CD14-positive monocyte (primary cell): ENCODE measurements at regions not wholly inside any gene's neighbourhood (a gene's known extent, or its start where the extent isn't known, plus 50 kb on each side); places are given as distances from the start of the nearest gene placed in this dataset.

Experiments
- DNase-seq, 3 donors: peaks; one replicate each; pipeline ENCODE4 v3.0.0-alpha.2; 2011 to 2022
- H2AFZ ChIP-seq: 2 replicates; pipeline ENCODE4 v1.6.0; 2012; ENCODE audit warnings: mild to moderate bottlenecking, low read depth, low read length, inconsistent platforms; ENCODE audit not compliant: insufficient read depth, poor library complexity, severe bottlenecking
- H3K27ac ChIP-seq, 2 donors: 1 replicate in 1 of 2; 2 replicates in 1 of 2; pipeline ENCODE4 v1.5.1; 2012 to 2013; ENCODE audit warnings: low read length in 2 of 2, control low read depth in 1 of 2, inconsistent platforms in 1 of 2, low read depth in 1 of 2, mild to moderate bottlenecking in 1 of 2
- H3K27me3 ChIP-seq, 2 donors: one replicate each; pipeline versions ENCODE4 v1.6.0 to v1.6.1; 2011 to 2013; ENCODE audit warnings: low read length in 2 of 2; ENCODE audit not compliant: control insufficient read depth in 2 of 2, insufficient read depth in 2 of 2
- H3K36me3 ChIP-seq, 2 donors: replicated peaks in 1 of 2; 1 replicate in 1 of 2; 2 replicates in 1 of 2; pipeline versions ENCODE4 v1.5.1 to v1.6.1; 2012 to 2013; ENCODE audit warnings: low read length in 2 of 2, control low read depth in 1 of 2, inconsistent platforms in 1 of 2, mild to moderate bottlenecking in 1 of 2; ENCODE audit not compliant: insufficient read depth in 2 of 2, control insufficient read depth in 1 of 2
- H3K4me1 ChIP-seq, 2 donors: 1 replicate in 1 of 2; 2 replicates in 1 of 2; pipeline versions ENCODE4 v1.5.1 to v1.6.1; 2012 to 2013; ENCODE audit warnings: low read length in 2 of 2, control low read depth in 1 of 2, inconsistent platforms in 1 of 2, mild to moderate bottlenecking in 1 of 2, moderate library complexity in 1 of 2; ENCODE audit not compliant: insufficient read depth in 2 of 2, control insufficient read depth in 1 of 2
- H3K4me2 ChIP-seq: replicated peaks from 2 replicates; pipeline ENCODE3; 2012; ENCODE audit warnings: low read length, moderate library complexity, mild to moderate bottlenecking; ENCODE audit not compliant: poor library complexity, severe bottlenecking; ENCODE audit errors: extremely low read depth
- H3K4me3 ChIP-seq, 3 experiments: fragments of 200-600 bp in 1 of 3; sonication (generic) in 1 of 3; replicated peaks in 1 of 3; 1 replicate in 2 of 3; 2 replicates in 1 of 3; pipeline ENCODE4 v1.5.1; 2011 to 2013; ENCODE audit warnings: low read length in 3 of 3, mild to moderate bottlenecking in 3 of 3, control low read depth in 2 of 3, low read depth in 2 of 3, inconsistent platforms in 1 of 3, moderate library complexity in 1 of 3
- H3K79me2 ChIP-seq: 2 replicates; pipeline ENCODE4 v1.6.0; 2012; ENCODE audit warnings: mild to moderate bottlenecking, control low read depth, inconsistent platforms, low read length, moderate library complexity; ENCODE audit not compliant: insufficient read depth
- H3K9ac ChIP-seq: 2 replicates; pipeline ENCODE4 v1.6.0; 2017; ENCODE audit warnings: low read length, mild to moderate bottlenecking; ENCODE audit not compliant: insufficient read depth, poor library complexity, severe bottlenecking
- H3K9me3 ChIP-seq, 2 donors: replicated peaks in 1 of 2; 1 replicate in 1 of 2; 2 replicates in 1 of 2; pipeline versions ENCODE4 v1.5.1 to v1.6.1; 2012 to 2013; ENCODE audit warnings: low read length in 2 of 2, control low read depth in 1 of 2; ENCODE audit not compliant: control insufficient read depth in 1 of 2, insufficient read depth in 1 of 2
- H4K20me1 ChIP-seq: 2 replicates; pipeline ENCODE4 v1.6.0; 2012; ENCODE audit warnings: mild to moderate bottlenecking, low read length, control low read depth, moderate library complexity; ENCODE audit not compliant: insufficient read depth
- H3K27ac Mint-ChIP-seq, 7 donors: one replicate each; pipeline ENCODE4 v1.8.0; 2020; ENCODE audit warnings: mild to moderate bottlenecking in 7 of 7, mixed read lengths in 7 of 7, moderate library complexity in 6 of 7, inconsistent platforms in 2 of 7
- H3K27me3 Mint-ChIP-seq, 3 donors: one replicate each; pipeline ENCODE4 v1.8.0; 2021 to 2022; ENCODE audit warnings: low read depth in 3 of 3, mild to moderate bottlenecking in 3 of 3, mixed read lengths in 3 of 3, moderate library complexity in 3 of 3, inconsistent platforms in 1 of 3
- H3K36me3 Mint-ChIP-seq, 2 donors: one replicate each; pipeline ENCODE4 v1.8.0; 2020; ENCODE audit warnings: mixed read lengths in 2 of 2, inconsistent platforms in 1 of 2, mild to moderate bottlenecking in 1 of 2
- H3K4me1 Mint-ChIP-seq: one replicate; pipeline ENCODE4 v1.8.0; 2020; ENCODE audit warnings: mild to moderate bottlenecking, mixed read lengths
- H3K4me3 Mint-ChIP-seq, 2 donors: one replicate each; pipeline ENCODE4 v1.8.0; 2020; ENCODE audit warnings: mild to moderate bottlenecking in 2 of 2, mixed read lengths in 2 of 2, moderate library complexity in 1 of 2
- H3K9me3 Mint-ChIP-seq, 7 donors: one replicate each; pipeline ENCODE4 v1.8.0; 2020 to 2022; ENCODE audit warnings: mixed read lengths in 7 of 7, mild to moderate bottlenecking in 6 of 7, moderate library complexity in 6 of 7, inconsistent platforms in 2 of 7
- CTCF ChIP-seq: fragments of 200-600 bp; IDR thresholded peaks from one replicate; pipeline ENCODE4 v1.8.0; 2022; ENCODE audit warnings: antibody characterized with exemption, mild to moderate bottlenecking
- WGBS: methylation state at CpG from one replicate; pipeline ENCODE4 v1.1.5; 2013; ENCODE audit warnings: missing lambda C conversion rate; ENCODE audit not compliant: insufficient coverage; 5-methylcytosine and 5-hydroxymethylcytosine counted together
- intact Hi-C, 2 donors: fragments of 100-400 bp; cut with micrococcal nuclease; formaldehyde crosslinking; loops; one replicate each; pipeline versions ENCODE4 v1.15.0 to v1.15.1; 2023

GRCh38 chr2:83113953-83114352, 1345.1 kb downstream of the SUCLG1 start:
- Histone ChIP-seq H3K79me2 (no peaks in the 10 kb centered on the region), H3K4me1 (no peaks in the 10 kb centered on the region), H3K36me3 (no peaks in the 10 kb centered on the region), H3K9ac (no peak overlapping the region), H4K20me1 (no peaks in the 10 kb centered on the region), H3K4me2 (no peak overlapping the region), H3K27ac (no peak overlapping the region), H3K4me3 (no peak overlapping the region), H2AFZ (no peak overlapping the region), H3K9me3 (peaks cover 0 to 2% of the 10 kb centered on the region in 2 donors), H3K27me3 (no peaks in the 10 kb centered on the region)
- H3K9me3 Mint-ChIP-seq, result peaks cover 0 to 12% (median 5%) of the 10 kb centered on the region in 7 donors
- H3K4me1 Mint-ChIP-seq, result no peaks in the 10 kb centered on the region
- DNase-seq, result no peak
- H3K27me3 Mint-ChIP-seq, result no peaks in the 10 kb centered on the region
- TF ChIP-seq CTCF, result no peak
- intact Hi-C loops, result no loop called here
- H3K36me3 Mint-ChIP-seq, result no peaks in the 10 kb centered on the region
- H3K27ac Mint-ChIP-seq, result no peak overlapping the region
- no peak overlapping the region for H3K4me3 Mint-ChIP-seq
- WGBS, result 76% methylated on average over 2 of the region's 3 CpGs

- no peak overlapping the region for H3K27ac ChIP-seq
- Mint-ChIP-seq H3K27me3 (no peaks in the 10 kb centered on the region), H3K9me3 (peaks cover 0 to 9% (median 4%) of the 10 kb centered on the region in 7 donors), H3K4me1 (no peaks in the 10 kb centered on the region), H3K36me3 (no peaks in the 10 kb centered on the region), H3K4me3 (no peak overlapping the region), H3K27ac (no peak overlapping the region)
- no peak overlapping the region for H3K4me2 ChIP-seq
- H4K20me1 ChIP-seq, result no peaks in the 10 kb centered on the region
- no peaks in the 10 kb centered on the region for H3K36me3 ChIP-seq
- no peak overlapping the region for H3K9ac ChIP-seq
- no peak overlapping the region for H2AFZ ChIP-seq
- intact Hi-C loops, result no loop called here
- no peaks in the 10 kb centered on the region for H3K4me1 ChIP-seq
- H3K4me3 ChIP-seq, result no peak overlapping the region
- H3K79me2 ChIP-seq, result no peaks in the 10 kb centered on the region
- no peaks in the 10 kb centered on the region for H3K27me3 ChIP-seq
- no peaks in the 10 kb centered on the region for H3K9me3 ChIP-seq
- no peak for TF ChIP-seq CTCF
- no peak for DNase-seq
- WGBS, result no CpG with 5 or more reads among the region's 2 CpGs
Observed at GRCh38 chr2:83112858-83113257, 1346.2 kb downstream of the SUCLG1 start.
